NOMO-1 (cell line): ENCODE measurements at regions not wholly inside any gene's neighbourhood (a gene's known extent, or its start where the extent isn't known, plus 50 kb on each side); places are given as distances from the start of the nearest gene placed in this dataset.
A peak's percentile ranks its signal among the peaks of the same experiment; 100 is the strongest.

ENCODE experiments used
- DNase-seq, 2 experiments: peaks; one replicate each; lab custom pipeline; 2025; ENCODE audit not compliant: unreplicated experiment in 2 of 2; lab: John Stamatoyannopoulos, UW

DNA sequence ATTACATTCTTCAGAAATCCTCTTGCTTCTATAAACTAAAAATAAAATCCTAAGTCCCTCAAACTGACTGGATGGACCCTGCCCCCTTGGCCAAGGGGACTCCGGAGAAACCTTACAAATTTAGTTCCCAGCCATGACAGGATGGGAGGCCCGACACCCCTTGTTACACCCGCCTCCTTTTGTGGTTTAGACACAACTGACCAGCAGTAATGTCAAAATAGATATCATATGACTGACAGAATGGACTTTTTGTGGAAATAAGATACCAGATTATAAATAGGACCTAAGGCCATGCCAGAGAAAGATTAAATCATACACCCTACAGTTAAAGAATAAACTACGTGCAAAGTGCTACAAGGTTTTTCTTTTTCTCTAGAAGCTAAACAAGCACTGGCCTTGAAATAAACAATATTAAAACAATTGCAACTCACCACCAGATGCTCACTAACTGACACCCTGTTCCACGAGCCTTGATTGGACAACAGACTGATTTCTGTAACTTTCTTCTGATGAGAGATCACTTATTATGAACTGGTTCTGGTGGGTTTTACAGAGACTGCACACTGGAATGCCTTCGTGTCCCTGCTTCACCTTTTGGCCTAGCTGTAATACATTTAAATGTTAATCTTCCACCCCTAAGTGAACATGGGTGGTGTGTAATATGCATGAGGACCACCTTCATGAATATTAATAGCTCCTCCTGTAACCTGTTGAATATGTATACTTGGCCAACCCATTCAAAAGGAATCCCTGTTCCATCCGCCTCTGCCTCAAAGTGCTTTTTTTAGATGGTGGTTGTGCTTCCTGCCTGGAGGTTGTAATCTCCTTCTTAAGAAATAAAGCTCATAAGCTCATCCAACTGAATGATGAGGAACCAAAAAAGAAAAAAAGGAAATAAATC, 99.6 kb downstream of the ODF2L start:
- peak; percentile 8 to 11 for DNase-seq

DNA sequence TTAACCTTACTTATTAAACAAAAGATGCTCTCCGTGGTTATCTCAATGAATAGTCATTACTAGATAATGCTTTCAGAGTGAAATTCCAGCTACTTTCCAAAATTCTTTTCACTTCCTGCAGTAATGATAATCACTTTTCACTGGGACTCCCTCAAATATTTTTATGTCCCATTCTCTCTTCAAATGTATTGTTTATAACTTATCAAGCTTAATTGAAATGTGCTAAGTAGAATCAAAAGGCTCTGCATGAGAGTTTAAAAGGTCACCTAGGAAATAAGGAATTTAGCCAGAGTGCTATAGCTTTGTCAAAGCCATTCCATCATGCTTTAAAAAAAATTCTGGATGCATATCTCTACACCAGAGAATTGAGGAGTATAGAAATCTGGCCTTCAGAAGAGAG, 106.4 kb downstream of the ODF2L start:
- no peak for DNase-seq

DNA sequence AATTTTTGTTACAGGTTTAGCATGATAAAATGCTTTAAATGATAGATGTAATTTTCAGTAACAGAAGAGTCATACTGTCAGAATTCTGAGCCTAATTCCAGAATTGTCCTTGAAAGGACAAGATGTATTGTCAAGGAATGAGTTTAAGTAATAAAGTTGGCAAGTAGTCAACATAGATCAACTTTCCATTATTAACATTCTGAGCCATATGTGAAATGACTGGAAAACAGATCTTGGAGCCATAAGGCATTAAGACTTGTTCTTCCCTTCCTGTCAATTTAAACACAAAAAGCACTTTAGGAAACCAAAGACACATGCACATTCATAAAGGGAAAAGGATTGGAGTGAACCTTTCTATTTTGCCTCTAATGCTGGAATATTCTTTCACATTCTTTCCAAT, 107.0 kb downstream of the ODF2L start:
- no peak for DNase-seq

DNA sequence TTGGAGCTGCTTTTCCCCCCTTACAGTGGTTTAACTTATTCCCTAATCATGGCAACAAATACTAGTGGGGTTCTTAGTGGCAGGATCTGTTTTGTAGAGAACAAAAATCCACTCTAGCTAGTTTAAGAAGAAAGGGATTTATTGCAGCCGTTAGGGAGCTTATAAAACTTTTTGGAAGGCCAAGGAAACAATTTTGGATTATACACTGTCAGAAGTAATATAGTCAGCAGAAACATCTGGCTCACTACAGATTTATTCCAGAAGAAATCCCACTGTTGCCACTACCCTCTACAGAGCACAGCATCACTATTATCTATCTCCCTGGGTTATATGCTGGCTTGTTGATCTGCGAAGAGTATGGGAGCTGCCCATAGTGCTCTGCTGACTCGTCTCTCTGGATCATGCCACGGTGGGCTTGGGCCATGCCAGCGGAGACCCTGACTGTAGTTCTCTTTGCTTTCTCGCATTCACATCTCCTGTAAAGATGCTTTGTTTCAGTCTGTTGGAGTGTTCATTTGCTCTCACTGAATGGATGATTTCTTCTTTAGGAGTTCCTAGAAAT, 107.5 kb downstream of the ODF2L start:
- DNase-seq: no peak

DNA sequence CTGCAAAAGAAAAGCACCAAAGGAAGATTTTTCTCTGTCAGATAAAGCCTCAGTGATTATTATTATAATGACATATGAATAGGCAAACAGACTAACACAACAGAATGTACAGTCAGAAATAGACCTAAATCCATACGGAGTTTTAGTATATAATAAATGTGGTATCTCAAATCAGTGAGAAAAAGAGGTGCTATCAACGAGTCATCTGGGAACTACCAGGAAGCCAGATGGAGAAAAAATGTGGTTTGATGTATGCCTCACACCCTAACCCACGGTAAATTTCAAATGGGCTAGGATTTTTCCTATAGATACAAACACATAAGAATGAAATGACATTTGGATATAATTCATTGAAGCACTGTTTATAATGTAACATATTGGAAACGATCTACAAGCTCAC, 110.3 kb downstream of the ODF2L start:
- no peak for DNase-seq

DNA sequence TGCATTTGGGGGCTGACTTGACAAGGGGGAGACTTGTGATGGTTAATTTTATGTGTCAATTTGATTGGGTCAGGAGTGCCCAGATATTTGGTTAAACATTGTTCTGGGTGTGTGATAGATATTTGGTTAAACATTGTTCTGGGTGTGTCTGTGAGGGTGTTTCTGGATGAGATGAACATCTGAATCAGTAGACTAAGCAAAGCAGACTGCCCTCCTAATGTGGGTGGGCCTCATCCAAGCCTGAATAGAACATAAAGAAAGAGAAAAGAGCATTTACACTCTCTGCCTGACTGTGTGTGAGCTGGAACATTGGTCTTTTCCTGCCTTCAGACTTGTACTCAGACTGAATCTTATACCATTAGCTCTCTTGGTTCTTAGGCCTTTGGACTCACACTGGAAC, 113.5 kb downstream of the ODF2L start:
- DNase-seq: no peak

DNA sequence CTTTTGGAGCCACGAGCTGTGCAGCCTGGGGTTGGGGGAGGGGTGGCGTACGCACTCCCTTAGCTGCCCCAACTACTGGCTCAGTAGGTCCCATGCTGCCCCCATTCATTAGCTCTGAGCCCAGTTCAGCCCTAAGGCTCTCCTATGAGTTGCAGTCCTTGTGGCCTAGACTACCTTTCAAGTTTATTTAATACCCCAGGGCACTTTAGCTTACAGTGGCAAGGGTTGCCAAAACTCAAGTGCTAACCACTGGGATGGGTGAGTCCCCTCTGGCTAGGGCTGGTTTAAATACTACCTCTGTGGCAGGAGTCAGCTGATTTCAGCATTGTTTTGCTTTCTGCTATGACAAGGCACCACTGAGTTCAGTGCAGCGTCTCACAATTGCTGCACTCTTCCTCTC, 118.2 kb downstream of the ODF2L start:
- DNase-seq: no peak

DNA sequence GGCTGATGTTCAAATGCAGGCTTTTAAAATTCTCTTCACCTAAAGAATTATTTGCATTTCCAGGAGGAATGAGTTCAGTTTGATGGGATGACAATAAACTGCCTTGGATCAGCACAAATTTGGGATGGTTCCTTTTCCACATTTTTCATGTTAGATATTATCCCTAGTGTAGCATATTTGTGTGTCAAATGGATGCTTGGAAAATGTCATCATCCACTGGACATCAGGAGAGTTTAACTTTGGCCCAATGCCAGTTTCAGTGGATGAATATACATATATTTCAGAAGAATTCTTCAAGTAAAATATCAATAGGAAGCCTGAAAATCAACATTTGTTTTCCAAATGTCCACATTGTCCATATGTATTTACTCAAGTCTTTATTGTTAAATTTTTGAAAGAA, 116.5 kb upstream of the COL24A1 start:
- no peak for DNase-seq

DNA sequence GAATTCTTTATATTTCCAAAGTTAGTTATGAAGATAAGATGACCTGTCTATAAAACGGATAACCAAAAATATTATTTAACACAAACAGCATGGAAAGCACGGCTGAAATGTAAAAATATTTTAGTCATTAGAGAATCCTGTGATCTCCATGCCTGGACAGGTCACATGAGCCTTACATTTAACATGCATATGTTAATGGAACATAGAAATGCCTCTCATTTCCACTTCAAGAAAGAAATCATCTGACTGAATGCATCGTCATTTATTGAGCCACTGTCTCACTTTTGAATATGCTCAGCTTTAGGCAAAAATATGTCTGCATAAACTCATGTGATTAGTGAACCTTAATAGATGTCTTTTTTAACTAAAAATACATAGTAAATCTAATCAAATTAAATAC, 115.5 kb upstream of the COL24A1 start:
- DNase-seq: no peak

DNA sequence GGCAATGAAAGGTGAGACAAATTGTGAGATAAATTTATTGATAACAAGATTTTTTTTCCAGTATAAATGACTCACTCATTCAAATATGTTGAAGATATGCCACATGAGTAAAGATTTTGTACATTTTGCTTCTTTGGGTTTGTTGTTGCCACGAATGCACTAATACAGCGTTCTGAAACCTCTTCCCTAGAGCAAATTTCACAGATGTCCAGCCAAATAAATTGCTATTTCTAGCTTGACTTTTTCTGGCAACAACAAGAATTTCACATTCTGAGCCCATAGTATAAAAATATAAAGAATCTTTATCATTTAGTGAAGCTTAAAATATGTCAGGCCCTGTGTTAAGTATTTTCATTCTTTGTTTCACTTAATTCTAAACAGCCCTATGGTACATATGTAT, 114.5 kb upstream of the COL24A1 start:
- no peak for DNase-seq

DNA sequence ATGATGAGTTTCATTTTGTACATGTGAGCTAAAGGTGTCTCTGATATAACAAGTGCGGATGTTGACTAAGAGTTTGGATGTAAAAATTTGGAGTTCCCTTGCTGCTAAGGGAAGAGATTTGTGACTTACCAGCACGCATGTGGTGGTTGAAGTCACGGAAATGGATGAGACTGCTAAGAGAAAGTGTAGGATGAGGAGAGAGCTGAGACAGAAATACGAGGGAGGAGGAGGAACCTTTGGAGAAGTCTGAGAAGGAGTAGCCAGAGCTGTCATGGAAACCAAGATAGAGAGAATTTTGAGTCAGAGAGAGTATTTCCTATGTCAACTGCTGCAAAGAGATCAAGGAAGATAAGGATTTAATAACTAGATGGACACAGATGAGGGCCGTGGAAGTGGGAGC, 106.5 kb upstream of the COL24A1 start:
- no peak for DNase-seq

DNA sequence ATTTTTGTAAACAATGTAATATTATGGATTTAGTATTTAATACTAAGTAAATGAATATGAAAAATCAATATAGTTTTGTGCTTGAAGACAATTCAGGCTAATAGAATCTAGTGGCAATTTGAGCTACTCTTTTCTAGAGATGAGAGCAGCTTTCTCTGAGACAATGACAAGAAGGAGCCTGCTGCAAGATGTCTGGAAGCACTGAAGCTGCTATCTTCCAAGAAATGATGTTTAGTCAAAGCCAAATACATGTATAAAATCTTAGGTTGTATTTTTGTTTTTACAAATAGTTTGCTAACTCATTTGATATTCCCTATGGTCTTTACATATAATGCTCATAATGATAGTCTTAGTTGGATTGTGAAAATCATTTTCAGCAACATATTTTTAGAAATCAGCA, 103.9 kb upstream of the COL24A1 start:
- no peak for DNase-seq

DNA sequence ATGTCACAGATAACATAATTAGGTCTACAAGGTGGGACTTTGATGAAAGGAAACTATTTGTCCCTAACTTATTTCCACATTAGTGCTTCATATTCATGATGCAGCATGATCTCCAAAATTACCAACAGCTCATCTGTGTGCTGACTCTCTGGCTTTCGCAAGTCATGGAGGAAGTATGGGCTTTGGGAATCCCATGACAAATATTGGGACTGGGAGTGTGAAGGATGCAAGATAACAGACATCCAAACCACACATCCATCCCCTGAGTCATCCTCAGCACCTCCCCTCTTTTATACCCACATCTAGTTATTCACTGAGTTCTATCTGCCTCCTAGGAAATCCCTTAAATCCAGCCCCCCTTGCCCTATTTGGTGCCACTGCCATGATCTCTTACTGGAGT, 102.8 kb upstream of the COL24A1 start:
- no peak for DNase-seq

DNA sequence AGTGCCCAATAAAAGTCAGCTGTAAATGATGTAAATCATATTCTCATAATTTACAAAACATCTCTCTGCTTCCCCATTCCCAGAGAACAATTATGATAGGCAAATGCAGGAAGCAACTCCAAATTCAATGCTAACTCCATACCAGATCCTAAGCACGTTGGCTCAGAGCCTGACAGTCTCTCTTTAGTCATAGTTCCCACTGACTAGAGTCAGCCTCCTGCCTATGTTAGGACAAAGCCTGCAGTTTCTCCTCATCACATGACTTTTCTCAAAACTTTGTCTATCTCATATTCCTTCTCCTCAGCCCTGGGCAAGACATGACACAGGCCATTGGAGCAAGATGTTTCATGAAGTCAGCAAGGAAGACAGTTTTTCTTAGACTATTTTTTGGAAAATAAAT, 101.5 kb upstream of the COL24A1 start:
- no peak for DNase-seq

DNA sequence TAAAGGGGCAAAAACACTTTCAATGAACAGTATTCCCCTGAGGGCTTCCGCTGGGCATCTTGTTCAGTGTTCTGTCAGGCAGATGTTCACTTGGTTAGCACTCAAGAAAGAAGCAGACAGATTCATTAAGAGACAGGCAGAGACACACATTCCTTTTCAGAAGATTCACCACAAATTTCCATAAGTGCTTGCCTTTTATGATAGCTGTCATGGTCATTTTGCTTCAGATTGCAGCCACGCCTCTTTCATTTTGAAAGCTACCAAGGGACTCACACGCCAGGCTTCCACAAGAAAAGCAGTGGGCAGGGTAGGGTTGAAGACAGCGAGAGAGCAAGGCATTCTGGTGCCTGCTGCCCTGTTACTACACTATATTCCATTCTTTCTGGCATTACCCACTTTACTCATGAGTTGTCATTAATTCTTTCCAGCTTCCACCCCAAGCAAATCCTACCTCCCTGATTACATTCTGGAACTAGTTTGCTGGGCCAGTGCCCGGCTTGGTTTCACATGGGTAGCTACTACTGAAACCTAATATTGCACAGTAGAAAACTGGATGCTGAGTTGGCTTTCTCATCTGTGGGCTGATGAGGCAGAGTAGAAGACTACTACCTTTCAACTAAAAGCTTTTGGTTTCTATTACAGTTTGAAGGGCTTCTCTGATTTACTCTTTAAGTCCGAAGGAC, 91.2 kb upstream of the COL24A1 start:
- no peak for DNase-seq

DNA sequence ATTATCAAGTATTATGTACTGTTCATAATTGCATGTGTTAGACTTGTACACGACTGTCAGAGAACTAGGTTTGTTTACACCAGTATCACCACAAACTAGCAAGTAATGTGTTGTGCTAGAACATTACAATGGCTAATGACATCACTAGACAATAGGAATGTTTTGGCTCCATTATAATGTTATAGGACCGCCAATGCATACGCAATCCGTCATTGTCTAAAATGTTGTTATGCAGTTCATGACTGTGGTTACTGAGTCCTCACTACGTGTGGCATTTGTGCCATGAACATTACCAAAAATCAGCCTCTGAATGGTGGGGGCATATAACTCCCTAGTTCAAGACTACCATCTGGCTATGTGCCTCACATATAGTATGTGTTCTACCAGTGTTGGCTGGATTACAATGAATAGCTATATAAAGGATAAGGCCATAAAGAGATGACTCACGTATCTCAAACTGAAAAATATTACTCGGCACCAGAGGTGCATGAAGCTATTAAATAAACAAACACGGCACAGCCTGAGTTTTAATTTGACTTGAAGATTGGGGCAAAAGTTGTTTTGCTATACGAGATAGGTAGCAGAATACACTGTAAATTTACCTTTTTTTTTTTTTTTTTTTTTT, 89.1 kb upstream of the COL24A1 start:
- DNase-seq: no peak

DNA sequence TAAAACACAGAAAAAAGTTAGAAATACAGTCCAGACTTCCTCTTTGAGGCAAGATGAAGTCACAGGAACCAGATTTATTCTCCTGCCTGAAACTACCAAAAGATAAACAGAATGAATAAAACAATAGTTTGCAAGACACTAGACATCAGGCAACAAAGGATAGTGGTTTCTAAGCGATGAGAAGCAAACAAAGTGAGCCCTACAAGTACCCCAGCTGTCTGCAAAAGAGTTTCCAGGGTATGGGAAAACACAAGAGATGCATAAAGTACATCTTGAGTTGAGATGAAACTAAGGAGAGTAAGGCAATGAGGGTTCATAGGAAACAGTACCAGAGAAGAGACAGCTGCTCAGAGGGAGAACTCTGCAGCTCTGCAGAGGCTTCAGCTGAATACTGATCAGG, 83.3 kb upstream of the COL24A1 start:
- DNase-seq: no peak

DNA sequence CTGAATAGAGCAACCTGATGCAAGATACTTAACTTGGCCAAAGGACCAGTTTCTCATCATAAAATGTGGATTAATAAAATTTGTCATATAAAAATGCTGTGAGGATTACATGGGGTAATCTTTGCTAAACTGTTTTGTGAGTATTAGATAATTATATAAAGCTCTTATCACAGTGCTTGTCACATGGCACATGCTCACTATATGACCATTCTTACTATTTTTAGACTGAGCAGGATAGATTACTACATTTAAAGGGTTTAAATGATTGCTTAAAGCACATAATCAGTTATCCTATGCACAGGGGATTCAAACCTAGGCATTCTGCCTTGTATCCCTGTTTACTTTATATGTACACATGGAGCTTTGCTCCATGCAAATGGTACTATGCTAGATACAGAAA, 82.9 kb upstream of the COL24A1 start:
- no peak for DNase-seq

DNA sequence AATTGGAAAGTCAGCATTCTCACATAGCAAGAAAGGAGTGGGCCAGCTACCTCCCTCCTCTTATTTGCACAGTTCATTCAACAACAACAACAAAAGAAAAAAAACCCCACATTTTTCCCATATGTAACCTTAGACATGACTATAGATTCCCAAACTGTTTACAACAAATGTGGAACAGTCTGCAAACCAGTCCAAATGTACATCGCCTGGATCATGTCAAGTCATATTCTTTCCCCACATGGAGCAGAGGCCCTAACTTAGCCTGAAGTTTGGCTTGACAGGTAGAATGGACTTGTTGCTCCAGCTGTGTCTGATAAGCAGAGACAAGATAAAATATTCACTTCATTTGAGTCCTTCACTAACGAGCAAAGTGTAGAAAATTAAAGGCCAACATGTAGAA, 81.7 kb upstream of the COL24A1 start:
- DNase-seq: no peak

DNA sequence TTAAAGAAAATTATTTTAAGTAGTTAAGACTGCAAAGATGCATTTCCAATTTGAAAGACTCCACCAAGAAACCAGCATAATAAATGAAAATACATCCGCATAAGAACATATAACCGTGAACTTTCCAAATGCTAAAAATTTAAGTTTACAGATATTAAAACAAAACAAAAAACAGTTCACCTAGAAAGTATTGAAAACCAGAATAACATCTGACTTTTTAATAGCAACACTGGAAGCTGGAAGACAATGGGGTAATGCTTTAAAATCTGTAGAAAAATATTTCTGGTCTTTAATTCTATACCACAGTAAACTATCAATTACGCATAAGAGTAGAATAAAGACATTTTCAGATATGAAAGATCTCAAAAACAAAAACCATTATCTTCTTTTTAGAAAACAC, 79.3 kb upstream of the COL24A1 start:
- no peak for DNase-seq

DNA sequence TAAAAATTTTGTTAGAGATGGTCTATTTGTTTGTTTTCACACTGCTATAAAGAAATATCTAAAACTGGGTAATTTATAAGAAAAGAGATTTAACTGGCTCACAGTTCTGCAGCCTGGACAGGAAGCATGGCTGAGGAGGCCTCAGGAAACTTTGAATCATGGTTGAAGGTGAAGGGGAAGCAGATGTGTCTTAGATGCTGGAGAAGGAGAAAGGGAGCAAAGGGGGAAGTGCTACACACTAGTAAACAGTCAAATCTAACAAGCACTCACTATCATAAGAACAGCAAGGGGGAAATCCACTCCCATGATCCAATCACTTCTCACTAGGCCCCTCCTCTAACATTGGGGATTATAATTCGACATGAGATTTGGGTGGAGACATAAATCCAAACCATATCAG, 76.8 kb upstream of the COL24A1 start:
- peak in 1 of 2 experiments; percentile 6 for DNase-seq

DNA sequence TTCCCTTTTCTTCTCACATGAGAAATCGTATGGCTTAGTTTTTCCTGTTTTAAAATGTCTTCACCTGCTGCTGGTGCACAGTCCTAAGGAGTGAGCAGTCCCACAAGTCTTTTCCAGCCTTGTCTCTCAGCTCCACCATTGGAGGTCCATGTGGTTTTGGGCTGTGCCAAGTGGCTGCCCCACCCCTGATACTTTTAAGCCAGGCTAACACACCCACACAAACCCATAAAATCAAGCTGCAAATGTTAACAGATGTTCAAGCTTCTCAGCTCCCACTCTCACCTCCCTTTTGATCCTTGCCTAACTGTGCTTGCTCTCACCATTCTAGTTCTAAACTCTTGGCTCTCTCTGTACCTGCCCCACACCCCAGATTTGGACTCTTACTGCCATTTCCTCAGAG, 74.5 kb upstream of the COL24A1 start:
- no peak for DNase-seq
